NT2/D1 (cell line): ENCODE measurements at regions not wholly inside any gene's neighbourhood (a gene's known extent, or its start where the extent isn't known, plus 50 kb on each side); places are given as distances from the start of the nearest gene placed in this dataset.

ENCODE experiments used
- SUZ12 ChIP-seq: IDR thresholded peaks from 2 replicates; pipeline ENCODE4 v1.6.1; 2011; ENCODE audit not compliant: insufficient read length, insufficient read depth; ENCODE audit errors: extremely low read depth
- YY1 ChIP-seq: IDR thresholded peaks from 2 replicates; pipeline ENCODE4 v1.6.1; 2011; ENCODE audit not compliant: insufficient read length, insufficient read depth
- ZNF274 ChIP-seq: IDR thresholded peaks from 2 replicates; pipeline ENCODE4 v1.6.1; 2011; ENCODE audit warnings: mild to moderate bottlenecking, low read depth, low read length

DNA sequence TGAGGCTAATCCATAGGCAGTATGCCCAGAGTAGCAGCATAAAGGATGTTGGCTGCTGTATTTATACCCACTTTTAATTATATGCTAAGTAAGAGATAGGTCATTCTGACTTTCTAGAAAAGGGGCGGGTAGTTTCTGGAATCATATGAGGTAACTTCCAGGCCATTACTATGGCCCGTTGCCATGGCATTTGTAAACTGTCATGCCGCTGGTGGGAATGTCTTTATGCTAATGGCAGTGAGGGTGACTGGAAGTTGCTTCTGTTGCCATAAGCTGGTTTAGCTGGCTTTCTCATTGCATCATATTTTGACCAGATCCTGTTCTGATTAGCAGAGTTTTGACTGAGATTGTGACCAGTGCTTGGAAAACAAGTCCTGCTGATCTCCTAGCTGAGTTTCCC is 929.6 kb upstream of the CDH8 start:
- TF ChIP-seq YY1: no peak
- no peak for TF ChIP-seq ZNF274
- no peak for TF ChIP-seq SUZ12
